WTC11 (cell line): ENCODE measurements at regions not wholly inside any gene's neighbourhood (a gene's known extent, or its start where the extent isn't known, plus 50 kb on each side); places are given as distances from the start of the nearest gene placed in this dataset.

ENCODE experiments used
- SP1 ChIP-seq: sonication (generic); formaldehyde crosslinking; conservative IDR thresholded peaks from 2 replicates; pipeline ENCODE4 v1.8.1; 2022; ENCODE audit warnings: missing genetic modification reagents
- ZNF121 ChIP-seq: sonication (generic); formaldehyde crosslinking; IDR thresholded peaks from 2 replicates; pipeline ENCODE4 v1.8.0; 2023; ENCODE audit warnings: missing genetic modification reagents
- TF ChIP-seq, protein P1 (sequence below): fragments of 200-600 bp; IDR thresholded peaks from 2 replicates; pipeline ENCODE4 v1.8.0; 2022; ENCODE audit warnings: antibody characterized with exemption

DNA sequence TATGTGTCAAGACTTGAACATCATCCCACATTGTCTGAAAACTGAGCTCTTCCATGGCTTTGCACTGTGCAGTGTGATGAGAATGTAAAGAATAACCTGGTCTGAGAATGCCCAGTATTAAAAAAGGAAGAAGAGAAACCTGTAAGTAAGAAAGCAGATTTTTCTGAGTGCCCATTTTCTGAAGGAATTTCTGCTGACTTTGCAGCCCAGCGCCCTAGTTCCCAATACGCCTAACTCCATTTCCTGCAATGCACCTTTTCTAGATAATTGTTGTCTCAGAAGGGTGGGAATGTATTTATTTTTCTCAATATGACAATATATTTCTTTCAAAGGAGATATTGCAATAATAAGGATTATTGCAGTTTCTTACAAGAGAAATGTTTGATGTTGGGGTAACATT, 231.5 kb downstream of the HAO1 start:
- TF ChIP-seq ZNF121 (CRISPR knock-in tag) (no peak), SP1 (CRISPR knock-in tag) (no peak)
- TF ChIP-seq, protein P1, sequence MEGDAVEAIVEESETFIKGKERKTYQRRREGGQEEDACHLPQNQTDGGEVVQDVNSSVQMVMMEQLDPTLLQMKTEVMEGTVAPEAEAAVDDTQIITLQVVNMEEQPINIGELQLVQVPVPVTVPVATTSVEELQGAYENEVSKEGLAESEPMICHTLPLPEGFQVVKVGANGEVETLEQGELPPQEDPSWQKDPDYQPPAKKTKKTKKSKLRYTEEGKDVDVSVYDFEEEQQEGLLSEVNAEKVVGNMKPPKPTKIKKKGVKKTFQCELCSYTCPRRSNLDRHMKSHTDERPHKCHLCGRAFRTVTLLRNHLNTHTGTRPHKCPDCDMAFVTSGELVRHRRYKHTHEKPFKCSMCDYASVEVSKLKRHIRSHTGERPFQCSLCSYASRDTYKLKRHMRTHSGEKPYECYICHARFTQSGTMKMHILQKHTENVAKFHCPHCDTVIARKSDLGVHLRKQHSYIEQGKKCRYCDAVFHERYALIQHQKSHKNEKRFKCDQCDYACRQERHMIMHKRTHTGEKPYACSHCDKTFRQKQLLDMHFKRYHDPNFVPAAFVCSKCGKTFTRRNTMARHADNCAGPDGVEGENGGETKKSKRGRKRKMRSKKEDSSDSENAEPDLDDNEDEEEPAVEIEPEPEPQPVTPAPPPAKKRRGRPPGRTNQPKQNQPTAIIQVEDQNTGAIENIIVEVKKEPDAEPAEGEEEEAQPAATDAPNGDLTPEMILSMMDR = no peak
